PC-3 (cell line): ENCODE measurements at regions not wholly inside any gene's neighbourhood (a gene's known extent, or its start where the extent isn't known, plus 50 kb on each side); places are given as distances from the start of the nearest gene placed in this dataset.
"Not testable (repeated sequence)": the region's sequence is repeated elsewhere in the genome, so short reads cannot be mapped to it uniquely, and the experiment has no call there.

ENCODE experiments used
- ATAC-seq: fragments of 200-7000 bp; cut with Tn5 transposase; 2 replicates; pipeline ENCODE4 v1.9.1; 2020; ENCODE audit warnings: mild to moderate bottlenecking, moderate library complexity
- BruUV-seq: library from RNA; stranded (reverse); fragments of 400-500 nt; replicated peaks from 2 replicates; lab custom pipeline; 2021; lab: Mats Ljungman, UMichigan
- CTCF ChIA-PET: fragments of 300-600 bp; sonication (Branson Sonifier 250); formaldehyde crosslinking; loops from one replicate; lab custom pipeline; 2022; ENCODE audit warnings: antibody characterized with exemption; lab: Charles Lee
- POLR2A ChIA-PET: fragments of 300-600 bp; sonication (Branson Sonifier 250); formaldehyde crosslinking; loops from one replicate; lab custom pipeline; 2022; ENCODE audit warnings: antibody characterized with exemption; ENCODE audit not compliant: unreplicated experiment; lab: Charles Lee
- DNase-seq: peaks from one replicate; pipeline ENCODE4 v3.0.0-alpha.2; 2015
- H2AFZ ChIP-seq: fragments of 300-600 bp; sonication (generic); 2 replicates; pipeline ENCODE4 v1.6.0; 2016; ENCODE audit warnings: antibody characterized with exemption, low read length
- H3F3A ChIP-seq: fragments of 300-600 bp; sonication (generic); one replicate; pipeline ENCODE4 v1.6.0; 2017; ENCODE audit warnings: antibody characterized with exemption, low read length, control low read depth, mild to moderate bottlenecking; ENCODE audit not compliant: unreplicated experiment
- H3K27ac ChIP-seq: fragments of 300-600 bp; sonication (generic); 2 replicates; pipeline ENCODE4 v1.5.1; 2016; ENCODE audit warnings: mild to moderate bottlenecking, low read length
- H3K27me3 ChIP-seq: fragments of 300-600 bp; sonication (generic); 2 replicates; pipeline ENCODE4 v1.6.1; 2016; ENCODE audit warnings: low read length, mixed read lengths
- H3K36me3 ChIP-seq: fragments of 300-600 bp; sonication (generic); 2 replicates; pipeline ENCODE4 v1.6.1; 2016; ENCODE audit warnings: low read depth, mixed run types, low read length, mixed read lengths
- H3K4me1 ChIP-seq: fragments of 300-600 bp; sonication (generic); 2 replicates; pipeline ENCODE4 v1.5.1; 2016; ENCODE audit warnings: low read length; ENCODE audit not compliant: insufficient read depth
- H3K4me2 ChIP-seq: fragments of 300-600 bp; sonication (generic); 2 replicates; pipeline ENCODE4 v1.6.0; 2016; ENCODE audit warnings: low read length
- H3K4me3 ChIP-seq: fragments of 300-600 bp; sonication (generic); 2 replicates; pipeline ENCODE4 v1.5.1; 2016; ENCODE audit warnings: mild to moderate bottlenecking, low read length, mixed read lengths
- H3K79me2 ChIP-seq: fragments of 300-600 bp; sonication (generic); 2 replicates; pipeline ENCODE4 v1.6.1; 2017; ENCODE audit warnings: low read length, mixed read lengths
- H3K9ac ChIP-seq: fragments of 300-600 bp; sonication (generic); 2 replicates; pipeline ENCODE4 v1.6.0; 2016; ENCODE audit warnings: mild to moderate bottlenecking, low read length
- H3K9me2 ChIP-seq: fragments of 300-600 bp; sonication (generic); replicated peaks from 2 replicates; pipeline ENCODE4 v1.6.1; 2016; ENCODE audit warnings: mixed run types, low read length, mixed read lengths
- H3K9me3 ChIP-seq: fragments of 300-600 bp; sonication (generic); 2 replicates; pipeline ENCODE4 v1.6.1; 2016; ENCODE audit warnings: low read length, mixed read lengths
- H4K20me1 ChIP-seq: fragments of 300-600 bp; sonication (generic); 2 replicates; pipeline ENCODE4 v1.6.1; 2016; ENCODE audit warnings: low read length, mixed read lengths
- EZH2 ChIP-seq: fragments of 300-600 bp; sonication (generic); IDR thresholded peaks from one replicate; pipeline ENCODE4 v1.6.1; 2017; ENCODE audit warnings: antibody characterized with exemption, mild to moderate bottlenecking, low read length; ENCODE audit not compliant: unreplicated experiment
- EZH2phosphoT487 ChIP-seq: fragments of 300-600 bp; sonication (generic); IDR thresholded peaks from 2 replicates; pipeline ENCODE4 v1.6.1; 2018; ENCODE audit warnings: mild to moderate bottlenecking, antibody characterized with exemption, low read length, borderline replicate concordance
- intact Hi-C: fragments of 100-400 bp; cut with micrococcal nuclease; formaldehyde crosslinking; loops from 2 replicates; pipeline ENCODE4 v1.9.0; 2023
- TF ChIP-seq, protein P1 (sequence below): fragments of 300-600 bp; sonication (generic); conservative IDR thresholded peaks from 2 replicates; pipeline ENCODE4 v1.5.1; 2017; ENCODE audit warnings: antibody characterized with exemption, low read depth, mild to moderate bottlenecking, low read length

DNA sequence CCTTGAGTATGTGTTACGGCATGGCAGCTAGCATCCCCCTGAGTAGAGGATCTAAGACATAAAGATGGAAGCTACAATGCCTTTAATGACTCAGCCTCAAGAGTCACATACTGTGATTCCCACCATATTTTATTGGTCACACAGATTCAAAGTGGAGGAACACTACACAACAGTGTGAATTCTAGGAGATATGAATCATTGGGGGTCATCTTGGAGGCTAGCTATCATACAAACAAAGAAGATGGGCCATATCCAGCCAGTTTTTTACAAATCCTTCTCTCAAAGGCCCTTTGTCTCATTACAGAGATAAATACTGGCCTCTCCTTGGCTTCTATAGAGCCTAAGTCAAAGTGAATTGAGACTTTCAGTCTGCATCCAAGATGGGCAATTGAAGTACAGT lies 177.0 kb downstream of the TBX15 start:
- no peaks in the 10 kb centered on the region for H3K36me3 ChIP-seq
- intact Hi-C loops, result no loop called here
- no peak for TF ChIP-seq EZH2
- TF ChIP-seq, protein P1, sequence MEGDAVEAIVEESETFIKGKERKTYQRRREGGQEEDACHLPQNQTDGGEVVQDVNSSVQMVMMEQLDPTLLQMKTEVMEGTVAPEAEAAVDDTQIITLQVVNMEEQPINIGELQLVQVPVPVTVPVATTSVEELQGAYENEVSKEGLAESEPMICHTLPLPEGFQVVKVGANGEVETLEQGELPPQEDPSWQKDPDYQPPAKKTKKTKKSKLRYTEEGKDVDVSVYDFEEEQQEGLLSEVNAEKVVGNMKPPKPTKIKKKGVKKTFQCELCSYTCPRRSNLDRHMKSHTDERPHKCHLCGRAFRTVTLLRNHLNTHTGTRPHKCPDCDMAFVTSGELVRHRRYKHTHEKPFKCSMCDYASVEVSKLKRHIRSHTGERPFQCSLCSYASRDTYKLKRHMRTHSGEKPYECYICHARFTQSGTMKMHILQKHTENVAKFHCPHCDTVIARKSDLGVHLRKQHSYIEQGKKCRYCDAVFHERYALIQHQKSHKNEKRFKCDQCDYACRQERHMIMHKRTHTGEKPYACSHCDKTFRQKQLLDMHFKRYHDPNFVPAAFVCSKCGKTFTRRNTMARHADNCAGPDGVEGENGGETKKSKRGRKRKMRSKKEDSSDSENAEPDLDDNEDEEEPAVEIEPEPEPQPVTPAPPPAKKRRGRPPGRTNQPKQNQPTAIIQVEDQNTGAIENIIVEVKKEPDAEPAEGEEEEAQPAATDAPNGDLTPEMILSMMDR, result no peak
- no peak for TF ChIP-seq EZH2phosphoT487
- H3K4me3 ChIP-seq, result no peak overlapping the region
- 0 out of 2 replicates have a peak, but pooled peaks cover 6% of the 10 kb centered on the region for H3K4me1 ChIP-seq
- ATAC-seq (no peak), DNase-seq (no peak)
- H3K9me2 ChIP-seq, result no peaks in the 10 kb centered on the region
- H3K27ac ChIP-seq, result no peak overlapping the region
- H2AFZ ChIP-seq, result no peak overlapping the region
- ChIA-PET POLR2A (no interaction called here), CTCF (interaction anchor here (0.5 kb wide), 1 partner anchor 922 kb away, joined by 4 read pairs; no protein-coding TSS in a partner anchor)
- H3K27me3 ChIP-seq, result peaks cover 22% of the 10 kb centered on the region
- H3F3A ChIP-seq, result no peaks in the 10 kb centered on the region
- H3K4me2 ChIP-seq, result no peak overlapping the region
- no TSS peak for BruUV-seq
- H3K79me2 ChIP-seq, result no peaks in the 10 kb centered on the region
- H4K20me1 ChIP-seq, result no peaks in the 10 kb centered on the region
- no peaks in the 10 kb centered on the region for H3K9me3 ChIP-seq
- no peak overlapping the region for H3K9ac ChIP-seq

DNA sequence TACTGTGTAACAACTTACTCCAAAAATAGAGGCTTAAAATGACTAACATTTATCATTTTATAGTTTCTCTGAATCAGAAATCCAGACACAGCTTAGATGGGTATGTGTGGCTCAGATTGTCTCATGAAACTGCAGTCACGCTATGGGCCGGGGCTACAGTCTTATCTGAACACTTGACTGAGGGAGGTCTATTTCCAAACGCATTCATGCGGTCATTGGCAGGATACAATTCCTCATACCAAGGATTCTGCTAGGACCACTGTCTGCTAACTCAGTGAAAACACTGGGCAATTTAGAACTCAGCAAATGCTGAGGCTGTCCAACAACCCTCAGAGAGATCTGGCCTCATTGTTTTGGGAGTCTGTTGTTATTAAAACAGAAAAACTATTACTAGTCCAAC lies 178.6 kb downstream of the TBX15 start:
- DNase-seq (no peak), ATAC-seq (no peak)
- Histone ChIP-seq H3K36me3 (no peaks in the 10 kb centered on the region), H3F3A (no peaks in the 10 kb centered on the region), H3K27me3 (peaks cover 27% of the 10 kb centered on the region), H3K27ac (no peak overlapping the region), H2AFZ (no peak overlapping the region), H3K9me3 (no peaks in the 10 kb centered on the region), H3K4me1 (no peaks in the 10 kb centered on the region), H4K20me1 (no peaks in the 10 kb centered on the region), H3K4me3 (no peak overlapping the region), H3K9me2 (no peaks in the 10 kb centered on the region), H3K9ac (no peak overlapping the region), H3K79me2 (no peaks in the 10 kb centered on the region), H3K4me2 (no peak overlapping the region)
- intact Hi-C loops, result no loop called here
- POLR2A ChIA-PET, result no interaction called here
- CTCF ChIA-PET, result no interaction called here
- TF ChIP-seq EZH2phosphoT487 (no peak), EZH2 (no peak)
- TF ChIP-seq, protein P1, result no peak
- BruUV-seq, result no TSS peak

DNA sequence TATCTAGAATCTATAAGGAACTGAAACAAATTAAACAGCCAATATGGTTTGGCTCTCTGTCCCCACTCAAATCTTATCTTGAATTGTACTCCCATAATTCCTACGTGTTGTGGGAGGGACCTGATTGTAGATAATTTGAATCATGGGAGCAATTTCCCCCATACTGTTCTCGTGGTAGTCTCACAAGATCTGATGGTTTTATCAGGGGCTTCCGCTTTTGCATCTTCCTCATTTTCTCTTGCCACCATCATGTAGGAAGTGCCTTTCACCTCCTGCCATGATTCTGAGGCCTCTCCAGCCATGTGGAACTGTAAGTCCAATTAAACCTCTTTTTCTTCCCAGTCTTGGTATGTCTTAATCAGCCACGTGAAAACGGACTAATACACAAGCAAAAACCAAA lies 185.0 kb downstream of the TBX15 start:
- H2AFZ ChIP-seq, CTCF ChIA-PET, H3K9me3 ChIP-seq, ATAC-seq, POLR2A ChIA-PET, BruUV-seq, H3F3A ChIP-seq, H3K36me3 ChIP-seq, H3K4me3 ChIP-seq, H3K79me2 ChIP-seq, DNase-seq, H3K27me3 ChIP-seq, H3K27ac ChIP-seq, H3K9me2 ChIP-seq, intact Hi-C loops, H3K9ac ChIP-seq, H3K4me1 ChIP-seq, H3K4me2 ChIP-seq, H4K20me1 ChIP-seq: not testable (repeated sequence)
